ENCODE measurements at regions not wholly inside any gene's neighbourhood (a gene's known extent, or its start where the extent isn't known, plus 50 kb on each side); places are given as distances from the start of the nearest gene placed in this dataset.

- Histone ChIP-seq H3K4me1 (no peaks in the 10 kb centered on the region), H3K4me2 (ENCODE audit: low read length) (no peak overlapping the region), H3K27ac (no peak overlapping the region), H3K4me3 (ENCODE audit: low read depth, low read length) (no peak overlapping the region), H3K27me3 (ENCODE audit: control insufficient read depth, insufficient read depth, low read length) (no peaks in the 10 kb centered on the region), H3K9me3 (ENCODE audit: control insufficient read depth, low read length) (no peaks in the 10 kb centered on the region), H3K79me2 (no peaks in the 10 kb centered on the region), H3K9ac (no peak overlapping the region), H3K36me3 (ENCODE audit: control insufficient read depth, insufficient read depth, low read length) (no peaks in the 10 kb centered on the region), H2AFZ (no peak overlapping the region)
- no peak for TF ChIP-seq CTCF (IDR thresholded peaks at IDR 0.05)
These were observed 55.4 kb upstream of the LRP8 start for GRCh38 chr1:53383136-53383870.

DNA sequence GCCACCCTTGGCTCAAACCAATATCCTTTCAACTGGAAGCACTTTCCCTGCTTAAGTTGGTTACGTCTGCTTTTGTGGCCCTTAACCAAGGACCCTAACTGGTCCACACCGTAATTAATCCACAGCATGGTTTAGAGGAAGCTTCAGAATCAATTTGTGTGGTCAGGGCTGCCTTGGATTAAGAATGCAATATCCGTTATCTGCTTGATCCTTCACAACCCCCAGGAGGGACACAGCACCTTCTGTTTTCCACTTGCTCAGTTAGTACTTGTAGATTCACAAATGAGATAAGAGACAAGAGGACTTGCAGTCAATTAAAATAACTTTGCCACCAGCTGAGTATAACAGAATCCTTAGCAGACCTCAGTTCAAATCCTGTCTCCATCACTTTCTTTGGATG, 56.9 kb upstream of the LRP8 start:
- Histone ChIP-seq H3K27ac (no peak overlapping the region), H3K27me3 (ENCODE audit: control insufficient read depth, insufficient read depth, low read length) (no peaks in the 10 kb centered on the region), H3K79me2 (no peaks in the 10 kb centered on the region), H3K4me3 (ENCODE audit: low read depth, low read length) (no peak overlapping the region), H3K9ac (no peak overlapping the region), H3K4me1 (no peaks in the 10 kb centered on the region), H2AFZ (no peak overlapping the region), H3K36me3 (ENCODE audit: control insufficient read depth, insufficient read depth, low read length) (no peaks in the 10 kb centered on the region), H3K9me3 (ENCODE audit: control insufficient read depth, low read length) (no peaks in the 10 kb centered on the region), H3K4me2 (ENCODE audit: low read length) (no peak overlapping the region)
- TF ChIP-seq CTCF (IDR thresholded peaks at IDR 0.05): no peak

DNA sequence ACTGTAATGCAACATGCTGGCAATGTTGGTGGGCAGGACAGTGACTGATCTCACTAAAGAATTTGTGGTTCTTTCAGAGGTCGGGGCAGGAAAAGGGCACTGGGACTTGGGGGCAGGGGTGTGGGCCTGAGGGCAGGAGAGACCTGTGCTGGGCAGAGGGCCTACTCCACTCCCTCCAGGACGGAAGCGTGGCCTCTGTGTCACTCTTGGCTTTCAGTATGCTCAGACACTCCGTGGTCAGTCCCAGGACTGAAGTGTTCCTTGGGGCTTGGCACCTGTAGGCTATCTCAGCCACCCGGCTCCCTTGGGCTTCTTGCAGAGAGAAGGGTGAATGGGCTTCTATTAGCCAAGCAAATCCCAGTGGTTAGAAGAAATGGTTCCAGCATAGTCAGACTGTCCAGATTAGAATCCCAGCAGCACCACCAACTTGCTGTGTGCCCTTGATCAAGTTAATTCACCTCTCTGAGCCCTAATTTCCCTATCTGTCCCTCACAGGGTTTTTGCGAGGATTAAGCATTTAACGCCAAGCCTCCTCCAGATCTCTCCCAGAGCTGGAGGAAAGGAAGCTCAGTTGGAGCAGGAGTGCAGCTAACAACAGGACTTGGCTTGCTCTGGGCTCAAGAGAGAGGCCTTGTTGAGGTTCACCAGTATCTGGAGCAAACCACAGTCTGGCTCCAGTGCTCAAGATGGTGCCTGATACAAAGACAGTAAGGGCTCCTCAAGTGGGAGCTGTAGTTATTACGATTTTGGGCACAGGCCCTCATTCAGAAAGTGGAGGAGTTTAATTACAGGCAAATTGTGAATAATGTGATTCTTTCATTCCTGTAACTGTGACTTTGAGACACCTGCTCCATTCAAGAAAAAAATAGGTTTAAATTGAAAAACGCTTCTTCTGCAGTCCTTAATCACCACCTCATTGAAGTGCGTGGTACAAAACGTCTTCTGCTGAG, 57.7 kb upstream of the LRP8 start:
- H3K27ac ChIP-seq: no peak overlapping the region
- no peak overlapping the region for H3K4me2 ChIP-seq (ENCODE audit: low read length)
- H3K9ac ChIP-seq: no peak overlapping the region
- H3K4me1 ChIP-seq: no peaks in the 10 kb centered on the region
- no peak for TF ChIP-seq CTCF (IDR thresholded peaks at IDR 0.05)
- H3K9me3 ChIP-seq (ENCODE audit: control insufficient read depth, low read length): no peaks in the 10 kb centered on the region
- H3K79me2 ChIP-seq: no peaks in the 10 kb centered on the region
- no peaks in the 10 kb centered on the region for H3K36me3 ChIP-seq (ENCODE audit: control insufficient read depth, insufficient read depth, low read length)
- H2AFZ ChIP-seq: no peak overlapping the region
- no peaks in the 10 kb centered on the region for H3K27me3 ChIP-seq (ENCODE audit: control insufficient read depth, insufficient read depth, low read length)
- no peak overlapping the region for H3K4me3 ChIP-seq (ENCODE audit: low read depth, low read length)

DNA sequence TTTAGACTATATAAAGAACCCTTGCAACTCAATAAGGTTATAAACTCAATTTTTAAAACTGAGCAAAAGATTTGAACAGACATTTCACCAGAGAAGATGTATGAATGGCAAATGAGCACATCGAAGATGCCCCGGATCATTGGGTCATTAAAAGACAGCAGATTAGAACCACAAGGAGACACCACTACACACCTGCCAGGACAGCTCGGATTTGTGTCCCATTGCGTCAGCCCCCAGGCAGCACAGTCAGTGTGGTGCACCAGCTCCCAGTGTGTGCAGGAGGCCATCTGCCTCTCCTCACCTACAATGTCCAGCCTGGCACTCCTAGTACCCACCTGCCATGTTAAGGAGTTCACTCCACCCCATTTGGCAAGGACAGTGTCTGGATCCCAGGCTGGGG, 61.1 kb upstream of the LRP8 start:
- Histone ChIP-seq H3K4me3 (ENCODE audit: low read depth, low read length) (no peak overlapping the region), H3K27ac (no peak overlapping the region), H3K9ac (no peak overlapping the region), H3K4me2 (ENCODE audit: low read length) (no peak overlapping the region), H3K79me2 (no peaks in the 10 kb centered on the region), H3K4me1 (no peaks in the 10 kb centered on the region), H3K27me3 (ENCODE audit: control insufficient read depth, insufficient read depth, low read length) (no peaks in the 10 kb centered on the region), H3K36me3 (ENCODE audit: control insufficient read depth, insufficient read depth, low read length) (no peaks in the 10 kb centered on the region), H3K9me3 (ENCODE audit: control insufficient read depth, low read length) (no peaks in the 10 kb centered on the region), H2AFZ (no peak overlapping the region)
- no peak for TF ChIP-seq CTCF (IDR thresholded peaks at IDR 0.05)

Measured in parathyroid adenoma (tissue), 2 donors.